ENCODE measurements at regions not wholly inside any gene's neighbourhood (a gene's known extent, or its start where the extent isn't known, plus 50 kb on each side); places are given as distances from the start of the nearest gene placed in this dataset.

GRCh38 chr3:102151935-102152334 lies 282.9 kb upstream of the ZPLD1 start:
- H3K27ac ChIP-seq (replicated peaks), result no peak overlapping the region
- TF ChIP-seq GABPA (IDR thresholded peaks at IDR 0.05; ENCODE audit: low read depth) (no peak), CTCF (IDR thresholded peaks at IDR 0.05; ENCODE audit: insufficient read depth, low read length) (no peak), POLR2AphosphoS5 (IDR thresholded peaks at IDR 0.05; ENCODE audit: low read depth) (no peak), SPI1 (IDR thresholded peaks at IDR 0.05; ENCODE audit: borderline replicate concordance, low read depth) (no peak)
- TF ChIP-seq, protein P1, sequence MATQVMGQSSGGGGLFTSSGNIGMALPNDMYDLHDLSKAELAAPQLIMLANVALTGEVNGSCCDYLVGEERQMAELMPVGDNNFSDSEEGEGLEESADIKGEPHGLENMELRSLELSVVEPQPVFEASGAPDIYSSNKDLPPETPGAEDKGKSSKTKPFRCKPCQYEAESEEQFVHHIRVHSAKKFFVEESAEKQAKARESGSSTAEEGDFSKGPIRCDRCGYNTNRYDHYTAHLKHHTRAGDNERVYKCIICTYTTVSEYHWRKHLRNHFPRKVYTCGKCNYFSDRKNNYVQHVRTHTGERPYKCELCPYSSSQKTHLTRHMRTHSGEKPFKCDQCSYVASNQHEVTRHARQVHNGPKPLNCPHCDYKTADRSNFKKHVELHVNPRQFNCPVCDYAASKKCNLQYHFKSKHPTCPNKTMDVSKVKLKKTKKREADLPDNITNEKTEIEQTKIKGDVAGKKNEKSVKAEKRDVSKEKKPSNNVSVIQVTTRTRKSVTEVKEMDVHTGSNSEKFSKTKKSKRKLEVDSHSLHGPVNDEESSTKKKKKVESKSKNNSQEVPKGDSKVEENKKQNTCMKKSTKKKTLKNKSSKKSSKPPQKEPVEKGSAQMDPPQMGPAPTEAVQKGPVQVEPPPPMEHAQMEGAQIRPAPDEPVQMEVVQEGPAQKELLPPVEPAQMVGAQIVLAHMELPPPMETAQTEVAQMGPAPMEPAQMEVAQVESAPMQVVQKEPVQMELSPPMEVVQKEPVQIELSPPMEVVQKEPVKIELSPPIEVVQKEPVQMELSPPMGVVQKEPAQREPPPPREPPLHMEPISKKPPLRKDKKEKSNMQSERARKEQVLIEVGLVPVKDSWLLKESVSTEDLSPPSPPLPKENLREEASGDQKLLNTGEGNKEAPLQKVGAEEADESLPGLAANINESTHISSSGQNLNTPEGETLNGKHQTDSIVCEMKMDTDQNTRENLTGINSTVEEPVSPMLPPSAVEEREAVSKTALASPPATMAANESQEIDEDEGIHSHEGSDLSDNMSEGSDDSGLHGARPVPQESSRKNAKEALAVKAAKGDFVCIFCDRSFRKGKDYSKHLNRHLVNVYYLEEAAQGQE (IDR thresholded peaks at IDR 0.05; ENCODE audit: insufficient replicate concordance, low read depth), result no peak
- H3K27me3 ChIP-seq (ENCODE audit: insufficient read depth, poor library complexity, severe bottlenecking), result peaks cover 2% of the 10 kb centered on the region
- H3K4me3 ChIP-seq (replicated peaks; ENCODE audit: insufficient read depth, low read length), result no peak overlapping the region
- no peak for DNase-seq (ENCODE audit: low read depth in 1 of 2, low spot score in 1 of 2)

- no peak for DNase-seq (ENCODE audit: low read depth in 1 of 2, low spot score in 1 of 2)
- H3K4me3 ChIP-seq (replicated peaks; ENCODE audit: insufficient read depth, low read length), result no peak overlapping the region
- H3K27ac ChIP-seq (replicated peaks), result no peak overlapping the region
- peaks cover 2% of the 10 kb centered on the region for H3K27me3 ChIP-seq (ENCODE audit: insufficient read depth, poor library complexity, severe bottlenecking)
- TF ChIP-seq POLR2AphosphoS5 (IDR thresholded peaks at IDR 0.05; ENCODE audit: low read depth) (no peak), CTCF (IDR thresholded peaks at IDR 0.05; ENCODE audit: insufficient read depth, low read length) (no peak)
Measured at GRCh38 chr3:102156426-102156825, 278.4 kb upstream of the ZPLD1 start.

DNA sequence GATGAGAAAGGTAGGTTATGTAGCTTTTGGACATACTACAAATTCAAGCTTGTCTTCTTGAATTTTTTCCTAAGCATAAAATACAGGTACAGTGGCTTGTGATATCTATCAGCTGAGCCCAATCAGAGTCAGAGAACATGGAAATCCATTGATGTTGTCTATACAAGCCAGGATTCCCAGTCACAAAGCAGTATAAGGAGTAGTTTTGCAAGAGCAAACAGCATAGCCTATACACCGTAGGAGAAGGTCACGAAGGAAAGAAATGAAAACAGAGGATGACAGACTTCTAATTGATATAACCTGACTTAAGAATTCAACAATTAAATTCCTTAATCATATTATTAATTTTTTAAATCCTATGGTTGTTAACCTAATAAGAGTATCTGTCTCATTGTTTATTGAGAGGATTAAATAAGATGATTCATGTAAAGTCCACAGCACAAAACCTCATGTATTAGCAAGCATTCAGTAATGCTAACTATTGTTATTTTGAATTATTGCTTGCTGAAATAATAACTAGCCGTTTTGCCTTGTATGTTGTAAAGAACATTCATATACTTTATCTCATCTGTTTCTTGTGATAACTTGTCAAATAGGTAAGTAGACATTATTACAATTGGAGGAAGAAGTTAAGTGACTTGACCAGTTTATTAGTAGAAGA lies 276.6 kb upstream of the ZPLD1 start:
- no peak overlapping the region for H3K27ac ChIP-seq (replicated peaks)
- H3K27me3 ChIP-seq (ENCODE audit: insufficient read depth, poor library complexity, severe bottlenecking), result peaks cover 2% of the 10 kb centered on the region
- TF ChIP-seq POLR2AphosphoS5 (IDR thresholded peaks at IDR 0.05; ENCODE audit: low read depth) (no peak), GABPA (IDR thresholded peaks at IDR 0.05; ENCODE audit: low read depth) (no peak), CTCF (IDR thresholded peaks at IDR 0.05; ENCODE audit: insufficient read depth, low read length) (no peak), SPI1 (IDR thresholded peaks at IDR 0.05; ENCODE audit: borderline replicate concordance, low read depth) (no peak)
- TF ChIP-seq, protein P1 (IDR thresholded peaks at IDR 0.05; ENCODE audit: insufficient replicate concordance, low read depth), result no peak
- DNase-seq (ENCODE audit: low read depth in 1 of 2, low spot score in 1 of 2), result no peak
- no peak overlapping the region for H3K4me3 ChIP-seq (replicated peaks; ENCODE audit: insufficient read depth, low read length)

All from HL-60 (cell line).